ENCODE measurements at regions not wholly inside any gene's neighbourhood (a gene's known extent, or its start where the extent isn't known, plus 50 kb on each side); places are given as distances from the start of the nearest gene placed in this dataset.

DNA sequence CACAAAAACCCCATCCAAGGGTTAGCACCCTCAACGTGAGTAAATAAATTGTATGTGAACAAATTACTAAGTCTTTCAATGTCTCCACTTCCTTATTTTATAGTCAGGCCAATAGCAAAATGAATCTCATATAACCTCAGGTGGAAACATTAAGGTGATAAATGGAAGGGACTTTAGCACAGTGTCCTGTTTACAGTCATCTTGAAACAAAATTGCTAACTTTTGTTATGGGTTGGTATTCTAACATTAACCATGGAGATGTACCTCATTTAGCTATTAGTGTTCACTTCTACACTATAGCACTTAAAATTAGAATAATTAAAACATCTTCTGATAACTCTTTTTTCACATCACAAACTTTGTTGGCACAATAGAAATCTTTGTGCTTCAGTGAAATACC, 255.8 kb upstream of the CNTNAP2 start:
- in situ Hi-C loops (cut with HindIII; ENCODE audit: low sequenced_read_pairs), result no loop called here
- TF ChIP-seq, protein P1, sequence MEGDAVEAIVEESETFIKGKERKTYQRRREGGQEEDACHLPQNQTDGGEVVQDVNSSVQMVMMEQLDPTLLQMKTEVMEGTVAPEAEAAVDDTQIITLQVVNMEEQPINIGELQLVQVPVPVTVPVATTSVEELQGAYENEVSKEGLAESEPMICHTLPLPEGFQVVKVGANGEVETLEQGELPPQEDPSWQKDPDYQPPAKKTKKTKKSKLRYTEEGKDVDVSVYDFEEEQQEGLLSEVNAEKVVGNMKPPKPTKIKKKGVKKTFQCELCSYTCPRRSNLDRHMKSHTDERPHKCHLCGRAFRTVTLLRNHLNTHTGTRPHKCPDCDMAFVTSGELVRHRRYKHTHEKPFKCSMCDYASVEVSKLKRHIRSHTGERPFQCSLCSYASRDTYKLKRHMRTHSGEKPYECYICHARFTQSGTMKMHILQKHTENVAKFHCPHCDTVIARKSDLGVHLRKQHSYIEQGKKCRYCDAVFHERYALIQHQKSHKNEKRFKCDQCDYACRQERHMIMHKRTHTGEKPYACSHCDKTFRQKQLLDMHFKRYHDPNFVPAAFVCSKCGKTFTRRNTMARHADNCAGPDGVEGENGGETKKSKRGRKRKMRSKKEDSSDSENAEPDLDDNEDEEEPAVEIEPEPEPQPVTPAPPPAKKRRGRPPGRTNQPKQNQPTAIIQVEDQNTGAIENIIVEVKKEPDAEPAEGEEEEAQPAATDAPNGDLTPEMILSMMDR (IDR thresholded peaks at IDR 0.05; ENCODE audit: low read depth, low read length), result no peak
- no peak overlapping the region for H3K4me3 ChIP-seq (ENCODE audit: low read depth, low read length)
- no peak for DNase-seq (ENCODE audit: low read depth, low spot score)

DNA sequence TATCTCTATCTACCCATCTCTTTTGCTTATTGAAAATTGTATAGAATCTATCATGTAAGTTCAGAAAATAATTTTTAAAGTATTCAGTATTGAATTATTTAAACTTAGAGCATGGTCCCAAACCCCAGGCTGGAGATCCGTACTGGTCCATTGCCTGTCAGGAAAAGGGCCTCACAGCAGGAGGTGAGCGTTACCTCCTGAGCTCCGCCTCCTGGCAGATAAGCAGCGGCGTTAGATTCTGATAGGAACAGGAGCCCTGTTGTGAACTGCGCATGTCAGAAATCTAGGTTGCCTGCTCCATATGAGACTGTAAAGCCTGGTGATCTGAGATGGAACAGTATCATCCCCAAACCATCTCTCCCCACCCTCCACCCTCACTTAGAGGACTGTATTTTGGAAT, 266.0 kb upstream of the CNTNAP2 start:
- DNase-seq (ENCODE audit: low read depth, low spot score), result no peak
- no peak overlapping the region for H3K4me3 ChIP-seq (ENCODE audit: low read depth, low read length)
- TF ChIP-seq, protein P1 (IDR thresholded peaks at IDR 0.05; ENCODE audit: low read depth, low read length), result no peak
- in situ Hi-C loops (cut with HindIII; ENCODE audit: low sequenced_read_pairs), result no loop called here

DNA sequence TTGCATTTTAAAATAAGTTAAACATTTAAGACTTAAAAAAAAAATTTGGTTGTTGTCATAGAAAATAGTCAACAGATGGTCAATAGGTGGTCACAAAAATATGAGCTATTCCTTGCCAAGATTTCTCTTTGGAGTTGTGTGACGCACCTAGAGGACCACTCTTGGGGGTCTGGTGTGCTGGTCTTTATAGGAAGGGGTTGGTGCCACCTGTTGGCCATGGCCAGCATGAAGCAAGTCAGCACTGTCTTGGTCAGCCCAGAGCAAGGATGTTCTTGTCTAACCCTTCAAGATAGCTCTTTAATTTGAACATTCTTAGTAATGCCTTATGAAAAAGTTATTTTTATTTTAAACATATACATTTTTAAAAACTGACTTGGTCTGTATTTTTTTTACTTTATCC, 267.9 kb upstream of the CNTNAP2 start:
- H3K4me3 ChIP-seq (ENCODE audit: low read depth, low read length), result no peak overlapping the region
- TF ChIP-seq, protein P1 (IDR thresholded peaks at IDR 0.05; ENCODE audit: low read depth, low read length), result no peak
- in situ Hi-C loops (cut with HindIII; ENCODE audit: low sequenced_read_pairs), result no loop called here
- no peak for DNase-seq (ENCODE audit: low read depth, low spot score)

DNA sequence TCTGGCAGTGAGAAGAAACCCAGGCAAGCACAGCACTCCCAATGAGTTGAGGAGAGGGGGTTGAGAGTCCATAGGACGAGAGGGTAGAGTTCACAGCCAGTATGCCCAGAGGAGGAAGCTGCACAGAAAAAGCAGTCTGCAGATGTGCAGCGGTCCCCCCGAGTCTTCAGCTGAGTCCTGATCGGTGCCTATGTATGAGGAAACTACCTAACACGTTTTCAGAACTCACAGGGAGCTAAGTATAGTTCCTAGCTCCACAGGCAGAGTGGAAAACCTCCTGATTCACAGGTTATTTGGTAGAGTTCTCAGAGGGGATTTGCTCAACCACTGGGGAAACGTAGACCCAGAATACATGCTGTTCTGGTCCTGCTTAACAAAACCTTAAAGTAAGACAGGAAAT, 271.3 kb upstream of the CNTNAP2 start:
- in situ Hi-C loops (cut with HindIII; ENCODE audit: low sequenced_read_pairs), result no loop called here
- TF ChIP-seq, protein P1 (IDR thresholded peaks at IDR 0.05; ENCODE audit: low read depth, low read length), result no peak
- H3K4me3 ChIP-seq (ENCODE audit: low read depth, low read length), result no peak overlapping the region
- DNase-seq (ENCODE audit: low read depth, low spot score), result no peak

DNA sequence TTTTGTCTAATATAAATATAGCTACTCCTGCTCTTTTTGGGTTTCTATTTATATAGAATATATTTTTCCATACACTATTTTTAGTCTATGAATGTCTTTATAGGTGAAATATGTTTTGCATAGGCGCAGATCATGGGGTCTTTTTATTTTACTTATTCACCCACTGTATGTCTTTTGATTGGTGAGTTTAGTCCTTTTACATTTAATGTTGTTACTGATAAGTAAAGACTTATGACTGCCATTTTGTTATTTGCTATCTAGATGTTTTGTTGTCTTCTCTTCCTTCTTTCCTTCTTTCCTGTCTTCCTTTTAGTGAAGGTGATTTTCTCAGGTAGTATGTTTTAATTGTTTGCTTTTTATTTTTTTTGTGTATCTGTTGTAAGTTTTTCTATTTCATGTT, 276.8 kb upstream of the CNTNAP2 start:
- no peak overlapping the region for H3K4me3 ChIP-seq (ENCODE audit: low read depth, low read length)
- DNase-seq (ENCODE audit: low read depth, low spot score), result no peak
- TF ChIP-seq, protein P1 (IDR thresholded peaks at IDR 0.05; ENCODE audit: low read depth, low read length), result no peak
- in situ Hi-C loops (cut with HindIII; ENCODE audit: low sequenced_read_pairs), result no loop called here

DNA sequence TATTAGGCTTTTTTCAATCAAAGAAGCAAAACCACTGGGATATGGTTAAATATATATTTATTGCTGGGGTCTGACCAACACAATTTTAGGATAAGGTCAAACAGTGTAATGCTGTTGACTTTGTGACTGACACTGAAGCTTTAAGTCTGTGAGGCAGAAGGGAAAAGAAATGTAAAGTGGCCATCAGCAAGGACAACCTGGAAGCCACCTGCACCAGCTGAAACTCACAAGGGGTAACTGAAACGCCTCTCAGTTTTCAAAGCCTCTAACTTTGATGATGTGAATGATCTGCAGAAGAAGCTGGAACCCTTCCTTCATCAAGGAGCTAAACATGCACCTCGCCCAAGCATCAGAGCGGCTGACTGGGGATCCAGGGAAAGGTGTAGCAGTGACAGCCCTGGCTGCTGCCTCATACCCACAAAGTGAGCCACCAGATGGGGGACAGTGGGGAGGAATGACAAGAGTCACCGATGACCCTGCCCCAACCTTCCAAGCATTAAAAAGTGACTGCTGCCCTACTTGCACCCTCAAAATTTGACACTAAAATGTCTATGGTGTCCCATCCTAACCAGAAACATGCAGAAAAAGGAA, 284.9 kb upstream of the CNTNAP2 start:
- no peak overlapping the region for H3K4me3 ChIP-seq (ENCODE audit: low read depth, low read length)
- TF ChIP-seq, protein P1 (IDR thresholded peaks at IDR 0.05; ENCODE audit: low read depth, low read length), result no peak
- DNase-seq (ENCODE audit: low read depth, low spot score), result no peak
- in situ Hi-C loops (cut with HindIII; ENCODE audit: low sequenced_read_pairs), result no loop called here

DNA sequence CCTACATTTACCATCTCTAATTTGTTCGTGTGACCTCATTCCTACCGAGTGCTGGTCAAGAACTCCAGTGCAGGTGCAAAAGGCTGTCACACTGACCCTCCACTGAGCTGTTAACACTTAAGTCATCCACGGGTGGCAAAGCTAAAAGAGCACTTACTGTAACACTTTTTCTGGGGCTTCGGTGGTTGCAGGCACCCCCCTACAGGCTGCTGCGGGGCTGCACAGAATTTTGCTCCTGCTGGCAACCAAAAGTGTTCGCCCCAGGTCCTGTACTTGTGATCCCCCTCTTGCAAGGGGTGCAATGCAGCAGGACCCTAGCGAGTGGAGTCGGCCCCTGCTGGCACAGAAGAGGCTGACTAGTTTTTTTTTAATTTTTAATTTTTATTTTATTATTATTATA, 298.9 kb upstream of the CNTNAP2 start:
- in situ Hi-C loops (cut with HindIII; ENCODE audit: low sequenced_read_pairs), result no loop called here
- TF ChIP-seq, protein P1 (IDR thresholded peaks at IDR 0.05; ENCODE audit: low read depth, low read length), result no peak
- H3K4me3 ChIP-seq (ENCODE audit: low read depth, low read length), result no peak overlapping the region
- DNase-seq (ENCODE audit: low read depth, low spot score), result no peak
